ENCODE measurements at regions not wholly inside any gene's neighbourhood (a gene's known extent, or its start where the extent isn't known, plus 50 kb on each side); places are given as distances from the start of the nearest gene placed in this dataset.
A peak's percentile ranks its signal among the peaks of the same experiment; 100 is the strongest.

GRCh38 chr5:8123559-8123958, 254.6 kb downstream of the MTRR start:
- no CpG with 5 or more reads among the region's 3 CpGs for WGBS (ENCODE audit: insufficient coverage)
- H3K27me3 ChIP-seq (ENCODE audit: control insufficient read depth, insufficient read depth, low read length), result no peaks in the 10 kb centered on the region
- no peak for DNase-seq (ENCODE audit: low read depth in 4 of 6, low spot score in 6 of 6)
- no peak overlapping the region for H3K27ac ChIP-seq (ENCODE audit: low read depth, low read length)
- no peak overlapping the region for H3K4me3 ChIP-seq (ENCODE audit: low read depth, low read length)
- H3K36me3 ChIP-seq (ENCODE audit: control insufficient read depth, insufficient read depth, low read length), result no peaks in the 10 kb centered on the region
- no peaks in the 10 kb centered on the region for H3K4me1 ChIP-seq (ENCODE audit: control insufficient read depth, insufficient read depth, low read length)
- no peaks in the 10 kb centered on the region for H3K9me3 ChIP-seq (ENCODE audit: control insufficient read depth, insufficient read depth, low read length)

GRCh38 chr5:8134609-8135008, 265.7 kb downstream of the MTRR start:
- H3K4me1 ChIP-seq (ENCODE audit: control insufficient read depth, insufficient read depth, low read length), result no peaks in the 10 kb centered on the region
- H3K36me3 ChIP-seq (ENCODE audit: control insufficient read depth, insufficient read depth, low read length), result no peaks in the 10 kb centered on the region
- no peaks in the 10 kb centered on the region for H3K27me3 ChIP-seq (ENCODE audit: control insufficient read depth, insufficient read depth, low read length)
- DNase-seq (ENCODE audit: low read depth in 4 of 6, low spot score in 6 of 6), result peak in 2 of 6 donors; percentile 42 to 48
- H3K9me3 ChIP-seq (ENCODE audit: control insufficient read depth, insufficient read depth, low read length), result no peaks in the 10 kb centered on the region
- no peak overlapping the region for H3K4me3 ChIP-seq (ENCODE audit: low read depth, low read length)
- no peak overlapping the region for H3K27ac ChIP-seq (ENCODE audit: low read depth, low read length)
- WGBS (ENCODE audit: insufficient coverage), result no CpG with 5 or more reads among the region's 5 CpGs

- Histone ChIP-seq H3K9me3 (ENCODE audit: control insufficient read depth, insufficient read depth, low read length) (no peaks in the 10 kb centered on the region), H3K4me1 (ENCODE audit: control insufficient read depth, insufficient read depth, low read length) (no peaks in the 10 kb centered on the region), H3K4me3 (ENCODE audit: low read depth, low read length) (no peak overlapping the region), H3K27me3 (ENCODE audit: control insufficient read depth, insufficient read depth, low read length) (no peaks in the 10 kb centered on the region), H3K27ac (ENCODE audit: low read depth, low read length) (no peak overlapping the region), H3K36me3 (ENCODE audit: control insufficient read depth, insufficient read depth, low read length) (no peaks in the 10 kb centered on the region)
- no peak for DNase-seq (ENCODE audit: low read depth in 4 of 6, low spot score in 6 of 6)
- WGBS (ENCODE audit: insufficient coverage), result 100% methylated on average over 2 of the region's 4 CpGs
Measured at GRCh38 chr5:8135742-8136141, 266.8 kb downstream of the MTRR start.

- Histone ChIP-seq H3K27me3 (ENCODE audit: control insufficient read depth, insufficient read depth, low read length) (no peaks in the 10 kb centered on the region), H3K36me3 (ENCODE audit: control insufficient read depth, insufficient read depth, low read length) (no peaks in the 10 kb centered on the region), H3K4me3 (ENCODE audit: low read depth, low read length) (no peak overlapping the region), H3K9me3 (ENCODE audit: control insufficient read depth, insufficient read depth, low read length) (no peaks in the 10 kb centered on the region), H3K27ac (ENCODE audit: low read depth, low read length) (no peak overlapping the region), H3K4me1 (ENCODE audit: control insufficient read depth, insufficient read depth, low read length) (no peaks in the 10 kb centered on the region)
- DNase-seq (ENCODE audit: low read depth in 4 of 6, low spot score in 6 of 6), result peak in 1 of 6 donors; percentile 27
- no CpG with 5 or more reads among the region's 3 CpGs for WGBS (ENCODE audit: insufficient coverage)
Measured at GRCh38 chr5:8136271-8136670, 267.3 kb downstream of the MTRR start.

- no peak overlapping the region for H3K4me3 ChIP-seq (ENCODE audit: low read depth, low read length)
- H3K27ac ChIP-seq (ENCODE audit: low read depth, low read length), result no peak overlapping the region
- no peaks in the 10 kb centered on the region for H3K27me3 ChIP-seq (ENCODE audit: control insufficient read depth, insufficient read depth, low read length)
- no peaks in the 10 kb centered on the region for H3K9me3 ChIP-seq (ENCODE audit: control insufficient read depth, insufficient read depth, low read length)
- DNase-seq (ENCODE audit: low read depth in 4 of 6, low spot score in 6 of 6), result peak in 2 of 6 donors; percentile 53 to 80
- H3K4me1 ChIP-seq (ENCODE audit: control insufficient read depth, insufficient read depth, low read length), result no peaks in the 10 kb centered on the region
- 67% methylated on average over 1 of the region's 2 CpGs for WGBS (ENCODE audit: insufficient coverage)
- no peaks in the 10 kb centered on the region for H3K36me3 ChIP-seq (ENCODE audit: control insufficient read depth, insufficient read depth, low read length)
Measured at GRCh38 chr5:8137941-8138550, 269.1 kb downstream of the MTRR start.

GRCh38 chr5:8138884-8139283, 269.9 kb downstream of the MTRR start:
- no CpG with 5 or more reads among the region's 5 CpGs for WGBS (ENCODE audit: insufficient coverage)
- Histone ChIP-seq H3K36me3 (ENCODE audit: control insufficient read depth, insufficient read depth, low read length) (no peaks in the 10 kb centered on the region), H3K4me1 (ENCODE audit: control insufficient read depth, insufficient read depth, low read length) (no peaks in the 10 kb centered on the region), H3K27me3 (ENCODE audit: control insufficient read depth, insufficient read depth, low read length) (no peaks in the 10 kb centered on the region), H3K9me3 (ENCODE audit: control insufficient read depth, insufficient read depth, low read length) (no peaks in the 10 kb centered on the region), H3K27ac (ENCODE audit: low read depth, low read length) (no peak overlapping the region), H3K4me3 (ENCODE audit: low read depth, low read length) (no peak overlapping the region)
- no peak for DNase-seq (ENCODE audit: low read depth in 4 of 6, low spot score in 6 of 6)

- Histone ChIP-seq H3K4me1 (ENCODE audit: control insufficient read depth, insufficient read depth, low read length) (no peaks in the 10 kb centered on the region), H3K27me3 (ENCODE audit: control insufficient read depth, insufficient read depth, low read length) (no peaks in the 10 kb centered on the region), H3K36me3 (ENCODE audit: control insufficient read depth, insufficient read depth, low read length) (no peaks in the 10 kb centered on the region), H3K27ac (ENCODE audit: low read depth, low read length) (no peak overlapping the region), H3K4me3 (ENCODE audit: low read depth, low read length) (no peak overlapping the region), H3K9me3 (ENCODE audit: control insufficient read depth, insufficient read depth, low read length) (no peaks in the 10 kb centered on the region)
- DNase-seq (ENCODE audit: low read depth in 4 of 6, low spot score in 6 of 6), result no peak
- WGBS (ENCODE audit: insufficient coverage), result no CpG with 5 or more reads among the region's 1 CpG
Measured at GRCh38 chr5:8150791-8151190, 281.8 kb downstream of the MTRR start.

- no peak for DNase-seq (ENCODE audit: low read depth in 4 of 6, low spot score in 6 of 6)
- Histone ChIP-seq H3K9me3 (ENCODE audit: control insufficient read depth, insufficient read depth, low read length) (no peaks in the 10 kb centered on the region), H3K36me3 (ENCODE audit: control insufficient read depth, insufficient read depth, low read length) (no peaks in the 10 kb centered on the region), H3K4me3 (ENCODE audit: low read depth, low read length) (no peak overlapping the region), H3K27me3 (ENCODE audit: control insufficient read depth, insufficient read depth, low read length) (no peaks in the 10 kb centered on the region), H3K27ac (ENCODE audit: low read depth, low read length) (no peak overlapping the region), H3K4me1 (ENCODE audit: control insufficient read depth, insufficient read depth, low read length) (no peaks in the 10 kb centered on the region)
- no CpG with 5 or more reads among the region's 3 CpGs for WGBS (ENCODE audit: insufficient coverage)
Measured at GRCh38 chr5:8156706-8157105, 287.8 kb downstream of the MTRR start.

GRCh38 chr5:8157320-8157822, 288.4 kb downstream of the MTRR start:
- WGBS (ENCODE audit: insufficient coverage), result 38% methylated on average over 4 of the region's 7 CpGs
- peak in 1 of 6 donors; percentile 53 for DNase-seq (ENCODE audit: low read depth in 4 of 6, low spot score in 6 of 6)
- Histone ChIP-seq H3K27me3 (ENCODE audit: control insufficient read depth, insufficient read depth, low read length) (no peaks in the 10 kb centered on the region), H3K9me3 (ENCODE audit: control insufficient read depth, insufficient read depth, low read length) (no peaks in the 10 kb centered on the region), H3K27ac (ENCODE audit: low read depth, low read length) (no peak overlapping the region), H3K4me3 (ENCODE audit: low read depth, low read length) (no peak overlapping the region), H3K4me1 (ENCODE audit: control insufficient read depth, insufficient read depth, low read length) (no peaks in the 10 kb centered on the region), H3K36me3 (ENCODE audit: control insufficient read depth, insufficient read depth, low read length) (no peaks in the 10 kb centered on the region)

- Histone ChIP-seq H3K36me3 (ENCODE audit: control insufficient read depth, insufficient read depth, low read length) (no peaks in the 10 kb centered on the region), H3K4me1 (ENCODE audit: control insufficient read depth, insufficient read depth, low read length) (no peaks in the 10 kb centered on the region), H3K27me3 (ENCODE audit: control insufficient read depth, insufficient read depth, low read length) (no peaks in the 10 kb centered on the region), H3K9me3 (ENCODE audit: control insufficient read depth, insufficient read depth, low read length) (no peaks in the 10 kb centered on the region), H3K4me3 (ENCODE audit: low read depth, low read length) (no peak overlapping the region), H3K27ac (ENCODE audit: low read depth, low read length) (no peak overlapping the region)
- no peak for DNase-seq (ENCODE audit: low read depth in 4 of 6, low spot score in 6 of 6)
- no CpG with 5 or more reads among the region's 5 CpGs for WGBS (ENCODE audit: insufficient coverage)
Measured at GRCh38 chr5:8176101-8176693, 307.2 kb downstream of the MTRR start.

Measured in spinal cord (tissue), 9 donors.